ENCODE measurements at regions not wholly inside any gene's neighbourhood (a gene's known extent, or its start where the extent isn't known, plus 50 kb on each side); places are given as distances from the start of the nearest gene placed in this dataset.
"Not testable (repeated sequence)": the region's sequence is repeated elsewhere in the genome, so short reads cannot be mapped to it uniquely, and the experiment has no call there.

DNA sequence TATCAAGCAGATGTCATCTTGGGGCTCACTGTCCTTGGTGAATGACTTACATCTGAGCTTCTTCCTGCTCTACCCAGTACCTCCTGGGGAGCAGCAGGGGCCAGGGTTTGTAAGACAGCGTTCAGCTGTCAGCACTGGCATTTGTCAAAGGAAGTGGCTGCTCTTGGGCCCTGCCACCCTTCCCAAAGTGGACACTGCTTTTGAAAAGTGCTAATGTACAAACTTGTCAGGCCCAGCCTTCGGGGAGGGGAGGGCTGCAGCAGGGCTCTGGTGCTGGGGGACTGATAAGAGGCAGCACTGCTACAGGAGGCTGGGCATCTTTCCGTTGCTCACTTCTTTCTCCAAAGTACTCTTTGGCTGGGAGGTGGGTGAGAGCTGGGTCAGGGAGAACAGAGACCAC lies 59.8 kb upstream of the RBM19 start:
- no peak overlapping the region for H3K27ac ChIP-seq (ENCODE audit: extremely low read depth, low read depth, low read length)
- ChIA-PET CTCF (ENCODE audit: low intra/inter-chr PET ratio) (no interaction called here), POLR2A (no interaction called here)
- no peak overlapping the region for H3K9ac ChIP-seq (ENCODE audit: insufficient read depth in 1 of 2, low read depth in 2 of 2, low read length in 2 of 2)
- TF ChIP-seq XRCC5 (IDR thresholded peaks at IDR 0.05; ENCODE audit: low read depth, low read length) = no peak
- TF ChIP-seq ARID2 (IDR thresholded peaks at IDR 0.05) = no peak
- no peak for TF ChIP-seq ZNF124 (CRISPR knock-in tag; IDR thresholded peaks at IDR 0.05)
- TF ChIP-seq ZNF133 (CRISPR knock-in tag; IDR thresholded peaks at IDR 0.05) = no peak
- no peak for TF ChIP-seq ZKSCAN8 (CRISPR knock-in tag; IDR thresholded peaks at IDR 0.05)
- no peak for TF ChIP-seq RB1 (IDR thresholded peaks at IDR 0.05; ENCODE audit: low read depth)
- no peak for TF ChIP-seq TSC22D4 (tag; IDR thresholded peaks at IDR 0.05)
- no peak overlapping the region for H2AFZ ChIP-seq (ENCODE audit: low read depth, low read length)
- in situ Hi-C loops (cut with MboI) = no loop called here
- H3K4me1 ChIP-seq (replicated peaks in 1 of 2; ENCODE audit: control insufficient read depth in 2 of 2, insufficient read depth in 2 of 2, low read length in 2 of 2) = no peaks in the 10 kb centered on the region
- ATAC-seq = no peak
- no peaks in the 10 kb centered on the region for H3K79me2 ChIP-seq (ENCODE audit: control insufficient read depth, insufficient read depth, low read length)
- no peaks in the 10 kb centered on the region for H3K36me3 ChIP-seq (ENCODE audit: control insufficient read depth, insufficient read depth, low read length)
- no peak overlapping the region for H3K4me2 ChIP-seq (ENCODE audit: insufficient read depth, low read length)
- 0% methylated on average over 3 of the region's 3 CpGs for WGBS (ENCODE audit: insufficient coverage, low coverage, missing lambda C conversion rate)
- DNase-seq (ENCODE audit: extremely low read depth in 1 of 4, low spot score in 3 of 4) = no peak
- H4K20me1 ChIP-seq (replicated peaks; ENCODE audit: control insufficient read depth, insufficient read depth, low read length) = peaks cover 2% of the 10 kb centered on the region; the same call in 1 of the 2 replicates
- no TSS peak for BruUV-seq (replicated peaks)
- H3K27me3 ChIP-seq (ENCODE audit: control insufficient read depth in 2 of 2, insufficient read depth in 2 of 2, low read length in 2 of 2) = no peaks in the 10 kb centered on the region; a peak in 1 of 5 replicates
- H3K4me3 ChIP-seq = no peak overlapping the region
- no peak for FAIRE-seq
- H3K9me1 ChIP-seq (ENCODE audit: control insufficient read depth, insufficient read depth, low read length) = no peaks in the 10 kb centered on the region
- H3K9me3 ChIP-seq (replicated peaks; ENCODE audit: control insufficient read depth, insufficient read depth, low read depth, low read length) = no peaks in the 10 kb centered on the region
- intact Hi-C loops (cut with micrococcal nuclease) = no loop called here

DNA sequence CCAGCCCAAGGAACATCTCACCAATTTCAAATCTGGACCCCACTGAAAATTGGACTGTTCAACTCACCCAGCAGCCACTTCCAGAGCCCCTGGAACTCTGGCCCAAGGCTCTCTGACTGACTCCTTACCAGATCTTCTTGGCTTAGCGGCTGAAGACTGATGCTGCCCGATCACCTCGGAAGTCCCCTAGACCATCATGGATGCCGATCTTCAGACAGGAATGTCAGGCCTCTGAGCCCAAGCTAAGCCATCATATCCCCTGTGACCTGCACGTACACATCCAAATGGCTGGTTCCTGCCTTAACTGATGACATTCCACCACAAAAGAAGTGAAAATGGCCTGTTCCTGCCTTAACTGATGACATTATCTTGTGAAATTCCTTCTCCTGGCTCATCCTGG lies 56.0 kb upstream of the RBM19 start:
- H3K36me3 ChIP-seq (ENCODE audit: control insufficient read depth, insufficient read depth, low read length); H3K9me3 ChIP-seq (replicated peaks; ENCODE audit: control insufficient read depth, insufficient read depth, low read depth, low read length); intact Hi-C loops (cut with micrococcal nuclease); H3K9ac ChIP-seq (ENCODE audit: insufficient read depth in 1 of 2, low read depth in 2 of 2, low read length in 2 of 2); H3K4me1 ChIP-seq (replicated peaks in 1 of 2; ENCODE audit: control insufficient read depth in 2 of 2, insufficient read depth in 2 of 2, low read length in 2 of 2); H3K9me1 ChIP-seq (ENCODE audit: control insufficient read depth, insufficient read depth, low read length); H2AFZ ChIP-seq (ENCODE audit: low read depth, low read length); BruUV-seq (replicated peaks); POLR2A ChIA-PET; in situ Hi-C loops (cut with MboI); ATAC-seq; H3K27me3 ChIP-seq (ENCODE audit: control insufficient read depth in 2 of 2, insufficient read depth in 2 of 2, low read length in 2 of 2); FAIRE-seq; H3K27ac ChIP-seq (ENCODE audit: extremely low read depth, low read depth, low read length); CTCF ChIA-PET (ENCODE audit: low intra/inter-chr PET ratio); H3K79me2 ChIP-seq (ENCODE audit: control insufficient read depth, insufficient read depth, low read length); H3K4me3 ChIP-seq; H4K20me1 ChIP-seq (replicated peaks; ENCODE audit: control insufficient read depth, insufficient read depth, low read length); DNase-seq (ENCODE audit: extremely low read depth in 1 of 4, low spot score in 3 of 4); H3K4me2 ChIP-seq (ENCODE audit: insufficient read depth, low read length): not testable (repeated sequence)
- 5% methylated on average over 4 of the region's 5 CpGs for WGBS (ENCODE audit: insufficient coverage, low coverage, missing lambda C conversion rate)
